ENCODE measurements at regions not wholly inside any gene's neighbourhood (a gene's known extent, or its start where the extent isn't known, plus 50 kb on each side); places are given as distances from the start of the nearest gene placed in this dataset.
"Not testable (repeated sequence)": the region's sequence is repeated elsewhere in the genome, so short reads cannot be mapped to it uniquely, and the experiment has no call there.

DNA sequence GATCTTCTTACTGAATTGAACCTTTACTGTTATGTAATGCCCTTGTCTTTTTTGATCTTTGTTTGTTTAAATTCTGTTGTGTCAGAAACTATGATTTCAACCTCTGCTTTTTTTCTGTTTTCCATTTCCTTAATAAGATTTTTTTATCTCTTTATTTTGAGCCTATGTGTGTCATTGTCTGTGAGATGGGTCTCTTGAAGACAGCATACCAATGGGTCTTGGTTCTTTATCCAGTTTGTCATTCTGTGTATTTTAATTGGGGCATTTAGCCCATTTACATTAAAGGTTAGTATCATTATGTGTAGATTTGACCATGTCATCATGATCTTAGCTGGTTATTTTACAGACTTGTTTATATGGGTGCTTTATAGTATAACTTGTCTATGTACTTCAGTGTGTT is 1803.3 kb downstream of the SLITRK5 start:
- no peak for DNase-seq (ENCODE audit: low spot score)

DNA sequence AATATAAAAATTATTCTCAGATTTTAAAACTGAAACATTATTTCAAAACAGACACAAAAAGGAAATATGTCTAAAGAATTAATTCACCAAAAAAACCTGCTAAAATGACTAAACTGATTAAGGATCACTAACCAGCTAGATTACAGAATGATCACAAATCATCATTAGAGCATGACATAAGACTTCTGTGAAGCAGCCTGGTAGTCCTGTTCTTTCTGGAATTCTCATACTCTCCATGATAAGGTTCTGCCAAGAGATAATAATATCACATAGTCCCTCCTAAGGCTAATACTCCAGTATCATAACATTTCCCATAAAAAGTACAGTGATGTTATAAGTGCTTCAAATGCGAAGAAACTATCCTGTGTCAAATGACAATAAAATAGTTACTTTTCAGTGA is 1814.9 kb downstream of the SLITRK5 start:
- no peak for DNase-seq (ENCODE audit: low spot score)

DNA sequence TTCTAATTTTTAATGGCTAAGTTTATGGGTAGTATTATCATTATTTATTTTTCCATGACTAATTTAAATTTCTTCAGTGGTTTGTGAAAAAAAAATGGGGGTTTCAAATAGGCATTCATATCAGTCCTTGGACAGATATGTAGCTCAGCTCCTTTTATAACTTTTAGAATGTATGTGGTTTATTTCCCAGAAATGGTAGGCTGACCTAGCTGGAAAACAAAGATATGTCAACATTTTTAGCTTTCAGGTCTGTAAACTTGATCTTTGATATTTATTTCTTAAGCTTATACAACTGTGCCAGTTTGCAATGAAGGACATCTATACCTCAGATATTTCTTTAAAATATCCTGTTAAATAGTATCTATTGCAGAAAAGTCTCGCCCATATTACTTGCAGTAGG is 1815.5 kb downstream of the SLITRK5 start:
- DNase-seq (ENCODE audit: low spot score) = no peak

DNA sequence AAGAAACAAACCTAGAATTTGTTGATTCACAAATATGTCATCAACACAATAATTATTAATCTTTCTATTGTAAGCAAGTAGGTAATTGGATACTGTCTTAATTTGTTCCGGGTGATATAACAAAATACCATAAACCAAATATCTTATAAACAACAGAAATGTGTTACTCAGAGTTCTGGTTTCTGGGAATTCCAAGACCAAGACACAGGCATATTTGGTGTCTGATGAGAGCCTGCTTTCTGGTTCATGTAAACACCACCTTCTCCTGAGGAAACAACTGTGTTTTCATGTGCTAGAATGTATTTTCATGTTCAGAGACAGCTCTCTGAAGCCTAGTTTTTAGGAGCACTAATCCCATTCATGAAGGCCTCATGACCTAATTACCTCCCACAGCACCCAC is 1819.5 kb downstream of the SLITRK5 start:
- DNase-seq (ENCODE audit: low spot score) = no peak

DNA sequence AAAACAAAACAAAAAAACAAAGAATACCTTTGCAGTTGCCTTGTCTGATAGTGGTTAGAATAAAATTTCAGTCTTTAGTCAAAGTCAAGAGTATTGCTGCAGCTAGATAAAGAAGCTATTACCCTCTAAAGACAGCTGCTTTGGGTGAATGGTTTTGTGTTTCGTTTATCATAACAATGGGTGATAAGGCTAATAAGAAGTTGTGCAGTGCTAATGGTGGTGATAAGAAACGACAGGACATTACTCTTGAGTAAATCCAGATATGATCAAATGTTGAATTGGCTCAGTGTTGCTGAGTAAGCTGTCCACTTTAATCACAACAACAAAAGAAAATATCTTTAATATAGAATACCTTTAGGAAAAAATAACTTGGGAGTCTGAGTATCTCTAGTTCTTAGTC is 1825.3 kb downstream of the SLITRK5 start:
- DNase-seq (ENCODE audit: low spot score) = no peak

DNA sequence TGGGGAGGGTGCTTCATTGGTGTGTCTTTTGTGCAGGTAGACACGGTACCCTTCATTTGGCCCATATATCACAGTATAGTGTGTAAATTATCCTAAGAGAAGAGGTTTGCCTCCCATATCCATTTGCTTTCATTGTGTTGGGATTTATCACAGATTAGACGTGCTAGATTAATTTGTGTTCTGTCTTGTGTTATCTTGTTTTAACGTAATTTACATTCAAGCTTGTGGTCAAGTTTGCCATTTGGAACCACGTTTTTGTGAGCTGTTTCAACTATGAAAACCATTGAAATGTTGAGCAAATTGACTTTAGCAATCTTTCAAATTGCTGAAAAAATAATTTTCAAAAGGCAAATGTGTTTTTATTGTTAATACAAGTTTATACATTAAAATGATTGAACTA is 1826.5 kb downstream of the SLITRK5 start:
- DNase-seq (ENCODE audit: low spot score) = no peak

DNA sequence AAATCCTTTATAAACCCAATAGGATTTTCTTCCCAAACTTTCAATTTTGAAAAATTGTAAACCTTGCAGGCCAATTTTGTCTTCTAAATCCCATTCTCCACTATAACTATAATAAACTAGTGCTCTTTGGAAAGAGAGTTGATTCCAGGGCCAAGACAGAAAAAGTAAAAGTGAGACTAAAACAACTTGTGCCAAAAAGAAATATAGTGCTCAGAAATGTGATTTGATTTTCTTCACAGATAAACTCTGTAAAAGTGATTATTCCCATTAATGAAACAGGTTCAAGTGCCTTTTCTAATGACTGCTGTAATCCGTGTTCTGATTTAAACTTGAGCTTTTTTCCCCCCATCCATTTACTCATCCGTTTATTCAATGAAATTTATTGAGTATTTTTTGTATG is 1831.1 kb downstream of the SLITRK5 start:
- DNase-seq (ENCODE audit: low spot score) = no peak

DNA sequence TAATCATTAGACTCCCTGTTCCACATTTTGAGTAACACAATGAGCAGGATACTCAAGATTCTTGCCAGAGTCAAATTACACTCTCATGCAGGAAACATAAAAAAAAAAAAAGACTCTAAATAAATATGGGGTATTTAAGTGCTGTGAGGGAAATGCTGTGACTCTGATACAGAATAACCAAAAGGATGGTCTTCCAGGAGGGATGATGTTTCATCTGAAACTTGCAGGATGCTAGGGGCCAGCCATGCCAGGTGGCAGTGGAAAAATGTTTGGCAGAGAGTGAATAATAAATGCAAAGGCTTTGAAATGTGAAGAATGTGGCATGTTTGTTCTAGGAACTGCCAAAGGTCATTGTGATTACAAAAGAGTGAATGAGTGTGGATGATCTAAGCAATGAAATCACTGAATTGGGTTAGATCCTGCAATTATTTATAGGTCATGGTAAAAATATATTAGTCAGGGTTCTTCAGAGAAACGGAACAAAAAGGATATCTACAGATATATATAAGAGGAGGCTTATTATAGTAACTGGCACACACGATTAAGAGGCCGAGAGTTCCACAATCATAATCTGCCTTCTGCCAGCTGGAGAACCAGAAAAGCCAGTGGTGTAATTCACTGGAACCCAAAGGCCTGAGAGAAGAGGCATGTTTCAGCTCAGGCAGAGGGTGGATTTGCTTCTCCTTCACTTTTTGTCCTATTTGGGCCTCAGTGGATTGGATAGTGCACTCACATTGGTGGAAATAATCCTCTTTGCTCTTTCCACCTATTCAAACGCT is 1832.8 kb upstream of the MIR17HG start:
- no peak for DNase-seq (ENCODE audit: low spot score)

DNA sequence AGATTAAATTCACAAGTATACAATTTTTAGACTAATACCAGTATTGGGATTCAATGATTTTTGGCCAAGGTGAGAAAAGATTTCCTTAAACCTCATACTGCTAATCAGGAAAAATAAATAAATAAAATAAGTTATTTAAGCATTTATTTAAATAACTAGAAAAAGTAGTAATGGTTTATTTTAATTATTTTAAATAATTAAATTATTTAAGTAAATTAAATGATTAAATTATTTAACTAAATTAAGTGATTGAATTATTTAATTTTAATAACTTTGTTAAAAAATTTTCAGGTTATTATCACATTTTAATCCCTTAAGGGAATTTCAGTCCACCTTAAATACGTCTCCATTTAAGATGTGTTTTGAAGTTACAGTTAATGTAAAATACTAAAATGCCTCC is 1831.5 kb upstream of the MIR17HG start:
- DNase-seq (ENCODE audit: low spot score) = no peak

DNA sequence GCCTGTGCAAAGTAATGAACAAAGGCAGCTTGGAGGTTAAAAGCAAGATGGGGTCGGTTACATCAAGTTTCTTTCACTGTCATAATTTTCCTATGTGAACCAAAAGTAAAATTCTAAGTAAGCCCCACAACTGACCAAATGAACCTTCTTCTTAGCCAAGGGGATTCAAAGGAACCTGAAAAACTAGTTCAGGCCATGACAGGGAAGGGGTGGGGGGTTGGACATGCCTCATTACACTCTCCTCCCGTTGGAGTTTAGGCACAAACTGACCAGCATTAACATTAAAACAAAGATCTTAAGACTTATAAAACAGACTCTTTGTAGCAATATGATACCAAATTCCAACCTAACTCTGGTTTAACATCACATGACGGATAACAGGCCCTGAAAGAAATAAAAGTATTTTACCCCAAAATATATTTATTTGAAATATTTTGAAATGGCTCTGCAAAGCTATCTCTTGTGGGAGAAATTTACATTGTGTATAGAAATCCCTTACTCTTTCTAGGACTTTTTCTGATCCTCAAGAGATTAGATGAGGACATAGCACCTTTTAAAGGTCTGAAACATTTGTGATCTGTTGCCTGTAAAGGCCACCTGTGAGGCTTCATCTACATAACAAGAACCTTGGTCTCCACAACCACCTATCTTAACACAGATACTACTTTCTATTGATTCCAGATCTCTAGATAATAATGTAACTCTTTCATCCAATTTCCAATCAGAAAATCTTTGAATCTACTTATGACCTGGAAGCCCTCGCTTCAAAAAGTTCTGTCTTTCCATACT is 1829.0 kb upstream of the MIR17HG start:
- DNase-seq (ENCODE audit: low spot score) = no peak

DNA sequence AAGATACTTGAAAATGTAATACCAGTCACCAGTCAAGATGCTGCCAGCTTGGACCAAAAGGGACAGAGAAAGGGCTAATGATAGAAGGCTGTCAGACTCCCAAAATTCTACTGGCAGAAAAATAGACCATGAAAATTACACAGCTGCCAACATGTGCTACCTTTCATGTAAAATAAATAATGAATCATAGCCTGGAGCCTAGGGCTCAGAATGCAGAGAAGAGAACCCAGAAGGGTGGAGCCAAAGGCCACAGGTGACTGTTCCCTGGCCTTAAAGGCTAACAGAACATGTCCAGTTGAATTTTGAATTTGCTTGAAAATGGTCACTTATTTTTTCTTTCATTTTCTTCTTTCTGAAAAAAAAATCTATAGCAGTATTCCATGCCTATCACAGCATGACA is 1827.0 kb upstream of the MIR17HG start:
- no peak for DNase-seq (ENCODE audit: low spot score)

DNA sequence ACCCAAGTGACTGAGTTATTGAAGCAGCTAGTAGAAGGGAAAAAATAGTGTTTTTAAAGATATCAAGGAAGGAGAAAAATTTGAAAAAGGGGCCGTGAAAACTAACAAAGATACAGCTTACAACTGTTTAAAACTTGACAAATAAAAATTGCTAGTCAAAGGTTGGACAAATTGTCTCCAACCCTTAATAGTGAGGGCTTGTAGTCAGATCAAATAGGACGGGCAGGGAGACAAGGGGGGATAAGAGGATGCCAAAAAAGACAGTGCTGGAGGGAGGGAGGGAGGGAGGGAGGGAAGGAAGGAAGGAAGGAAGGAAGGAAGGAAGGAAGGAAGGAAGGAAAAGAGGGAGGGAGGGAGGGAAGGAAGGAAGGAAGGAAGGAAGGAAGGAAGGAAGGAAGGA is 1825.8 kb upstream of the MIR17HG start:
- DNase-seq (ENCODE audit: low spot score) = not testable (repeated sequence)

DNA sequence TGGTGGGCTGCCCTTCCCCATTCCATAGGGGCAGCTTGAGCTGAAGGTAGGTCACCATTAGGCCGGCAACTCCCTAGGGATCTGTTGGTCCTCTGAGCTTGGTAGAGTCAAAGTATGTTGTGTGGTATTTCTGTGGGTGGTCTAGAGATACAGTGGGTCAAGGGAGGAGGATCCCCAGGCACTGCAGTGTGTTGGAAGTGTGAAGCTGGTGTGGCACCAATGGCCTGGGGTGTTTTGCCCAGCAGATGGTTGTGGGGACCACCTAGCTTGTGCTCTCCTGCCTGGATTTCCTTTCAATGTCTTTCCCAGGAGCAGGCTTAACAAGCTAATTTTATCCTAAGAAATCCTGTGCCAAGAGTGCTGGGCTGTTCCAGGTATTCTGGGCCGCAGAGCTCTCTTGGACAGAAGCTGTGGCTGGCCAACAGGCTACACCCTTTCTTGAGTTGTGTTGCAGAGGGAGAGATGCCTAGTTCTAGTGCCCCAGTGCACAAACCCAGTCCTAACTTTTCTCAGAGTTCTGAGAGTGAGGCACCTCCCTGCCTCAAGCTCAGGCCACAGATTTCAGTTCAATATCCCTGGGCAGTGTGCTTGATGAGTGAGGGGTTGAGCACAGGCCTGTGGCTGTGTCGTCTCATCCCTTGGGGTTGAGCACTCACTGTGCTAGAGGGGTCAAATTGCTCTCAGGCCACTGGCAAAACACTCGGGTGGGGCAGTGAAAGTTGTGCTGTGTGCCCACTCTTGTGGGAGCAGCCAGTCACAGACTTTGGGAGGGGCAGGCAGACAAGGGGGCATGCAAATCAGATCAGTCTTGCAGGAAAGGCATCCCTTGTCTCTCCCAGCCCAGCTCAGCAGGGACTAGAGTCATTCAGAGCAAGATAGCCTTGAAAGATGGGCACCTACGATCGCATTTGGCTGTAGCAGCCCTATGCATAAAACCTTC is 1806.1 kb upstream of the MIR17HG start:
- DNase-seq (ENCODE audit: low spot score) = no peak

DNA sequence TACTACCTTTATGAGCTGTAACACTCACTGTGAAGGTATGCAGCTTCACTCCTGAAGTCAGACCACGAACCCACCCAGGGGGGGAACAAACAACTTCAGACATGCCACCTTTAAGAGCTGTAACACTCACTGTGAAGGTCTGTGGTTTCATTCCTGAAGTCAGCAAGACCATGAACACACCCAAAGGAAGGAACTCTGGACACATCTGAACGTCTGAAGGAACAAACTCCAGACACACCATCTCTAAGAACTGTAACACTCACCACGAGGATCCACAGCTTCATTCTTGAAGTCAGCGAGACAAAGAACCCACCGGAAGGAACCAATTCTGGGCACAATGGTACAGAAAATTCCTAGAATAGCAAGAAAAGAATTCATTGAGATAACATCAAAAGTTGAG is 1796.5 kb upstream of the MIR17HG start:
- DNase-seq (ENCODE audit: low spot score) = no peak

DNA sequence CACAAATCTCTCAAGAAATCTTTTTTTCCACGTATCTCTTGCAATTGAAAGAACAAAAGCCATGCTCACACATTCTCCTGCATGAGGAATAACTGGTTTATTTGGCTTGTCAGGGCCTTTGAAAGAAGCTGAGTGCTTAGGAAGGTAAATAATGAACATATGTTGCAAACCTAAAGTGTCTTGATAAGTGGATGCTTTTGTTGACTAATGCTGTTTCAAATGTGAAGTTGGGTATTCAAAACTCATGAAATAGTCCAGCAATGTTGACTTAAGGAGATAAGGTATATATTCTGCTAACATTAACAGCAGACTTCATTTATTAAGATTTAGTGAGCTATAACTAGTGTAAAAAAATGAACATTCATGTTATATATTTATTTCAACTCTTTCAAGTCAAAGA is 1792.7 kb upstream of the MIR17HG start:
- DNase-seq (ENCODE audit: low spot score) = no peak

DNA sequence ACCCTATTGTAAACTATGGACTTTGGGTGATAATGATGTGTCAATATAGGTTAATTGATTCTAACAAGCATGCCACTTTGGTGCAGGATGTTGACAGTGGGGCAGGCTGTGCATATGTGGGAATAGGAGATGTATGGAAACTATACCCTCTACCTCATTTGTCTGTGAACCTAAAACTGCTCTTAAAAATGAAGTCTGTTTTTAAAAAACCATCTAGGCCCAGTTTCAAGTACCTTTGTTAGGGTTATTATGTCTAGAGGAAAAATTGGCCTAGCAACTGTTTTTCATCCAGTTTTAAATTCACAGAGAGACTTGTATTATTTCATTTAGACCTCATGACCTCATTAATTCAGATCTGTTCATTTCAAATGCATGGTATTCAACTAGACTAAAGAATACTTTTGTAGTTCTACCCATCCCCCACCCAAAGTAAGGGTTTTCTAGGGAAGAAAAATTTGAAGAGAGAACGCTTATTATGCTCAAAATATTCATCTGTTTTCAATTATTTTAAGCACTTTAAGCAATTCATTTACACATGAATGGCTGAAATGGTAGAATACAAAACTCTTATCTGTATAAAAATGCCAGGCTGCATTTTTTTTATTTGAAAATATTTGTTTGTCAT is 1781.9 kb upstream of the MIR17HG start:
- DNase-seq (ENCODE audit: low spot score) = no peak

DNA sequence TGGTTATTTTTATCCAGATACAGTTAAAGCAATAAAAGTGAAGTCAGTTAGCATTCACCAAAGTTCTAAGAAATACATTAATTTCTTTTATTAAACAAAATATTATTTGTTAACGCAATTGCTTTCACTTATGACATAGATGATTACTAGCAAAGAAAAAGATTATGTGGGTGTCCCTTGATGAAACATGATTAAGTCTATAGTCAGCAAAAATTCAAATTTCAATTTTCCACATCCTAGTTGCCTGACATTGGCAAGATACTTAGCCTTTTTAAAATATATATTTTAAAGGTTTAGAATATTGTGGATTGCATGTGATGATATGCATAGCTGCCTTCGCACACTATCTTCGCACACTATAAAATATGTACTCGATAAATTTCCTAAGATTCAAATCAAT is 1780.5 kb upstream of the MIR17HG start:
- DNase-seq (ENCODE audit: low spot score) = no peak

DNA sequence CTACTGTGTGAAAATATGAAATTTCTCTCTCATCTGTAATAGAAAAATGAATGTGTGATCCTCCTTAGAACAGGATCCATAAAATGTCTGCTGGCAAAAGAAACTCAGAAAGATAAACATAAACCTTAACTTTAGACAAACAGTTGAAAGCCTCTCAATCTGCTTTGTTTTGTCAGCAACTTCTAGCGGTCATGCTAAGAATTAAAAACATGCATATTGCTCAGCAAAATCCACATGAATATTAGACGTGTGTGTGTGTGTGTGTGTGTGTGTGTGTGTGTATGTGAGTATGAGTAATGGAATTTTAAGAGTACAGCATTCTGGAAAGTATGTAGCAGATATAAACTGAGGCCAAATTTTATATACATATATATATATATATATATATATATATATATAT is 1779.2 kb upstream of the MIR17HG start:
- DNase-seq (ENCODE audit: low spot score) = no peak

DNA sequence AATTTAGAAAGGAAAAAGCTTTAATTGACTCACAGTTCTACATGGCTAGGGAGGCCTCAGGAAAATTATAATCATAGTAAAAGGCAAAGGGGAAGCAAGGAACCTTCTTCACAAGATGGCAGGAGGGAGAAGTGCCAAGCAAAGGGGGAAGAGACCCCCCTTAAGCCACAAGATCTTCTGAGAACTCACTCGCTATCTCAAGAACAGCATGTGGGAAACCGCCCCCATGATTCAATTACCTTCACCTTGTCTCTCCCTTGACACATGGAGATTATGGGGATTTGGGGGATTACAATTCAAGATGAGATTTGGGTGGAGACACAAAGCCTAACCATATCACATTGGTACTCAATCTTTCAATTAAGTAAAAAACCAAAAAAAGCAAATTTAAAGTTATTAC is 1778.7 kb upstream of the MIR17HG start:
- DNase-seq (ENCODE audit: low spot score) = no peak

DNA sequence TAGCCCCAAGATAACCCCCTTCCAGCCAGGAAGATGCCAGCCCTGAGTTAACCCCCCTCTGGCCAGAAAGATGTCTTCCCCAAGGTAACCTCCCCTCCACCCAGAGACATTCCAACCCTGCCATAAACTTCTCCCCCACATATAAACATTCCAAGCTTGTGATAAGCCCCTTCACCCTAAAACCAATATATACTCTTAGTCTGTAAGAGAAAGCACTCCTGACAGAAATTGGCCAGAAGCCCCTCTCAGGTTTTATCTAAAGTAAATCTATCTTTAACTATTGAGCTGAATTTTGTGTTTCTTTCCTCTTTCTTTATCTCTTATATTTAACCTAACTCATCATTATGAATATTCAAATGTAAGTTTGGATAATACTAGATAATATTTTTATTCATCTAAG is 1775.8 kb upstream of the MIR17HG start:
- DNase-seq (ENCODE audit: low spot score) = no peak

DNA sequence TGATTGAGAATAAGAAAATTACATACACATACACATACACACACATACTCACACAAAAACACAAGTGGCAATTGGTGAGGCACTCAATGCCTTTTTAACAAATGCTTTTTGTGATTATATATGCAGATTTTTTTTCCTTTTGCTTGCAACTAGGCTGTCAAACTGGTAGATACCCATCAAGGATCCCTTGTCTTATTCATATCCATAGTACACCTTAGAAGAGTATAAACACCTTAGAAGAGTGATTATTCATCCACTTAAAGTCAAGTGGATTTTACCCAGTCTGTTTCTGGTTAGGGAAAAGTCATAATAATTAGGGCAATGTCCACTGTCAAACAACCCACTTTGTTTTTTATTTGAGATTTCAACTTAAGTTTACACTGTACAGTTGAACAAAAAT is 1773.4 kb upstream of the MIR17HG start:
- no peak for DNase-seq (ENCODE audit: low spot score)

DNA sequence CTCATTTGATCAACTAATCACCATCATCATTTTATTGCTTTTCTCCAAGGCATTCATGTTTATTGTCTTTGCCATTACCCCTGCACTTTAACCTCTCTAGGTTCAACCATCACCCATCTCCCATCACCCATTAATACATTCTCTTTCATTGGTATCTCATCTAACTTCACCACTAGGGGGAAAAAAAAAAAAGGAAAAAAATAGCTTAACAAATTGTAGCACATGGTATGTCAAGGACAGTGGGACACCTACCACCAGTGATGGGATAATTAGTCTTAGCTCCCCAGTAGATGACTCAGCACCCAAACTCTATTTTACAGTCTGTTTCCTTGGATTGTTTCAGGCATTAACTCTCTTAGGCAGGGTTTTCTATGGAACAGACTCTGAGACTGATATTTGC is 1770.2 kb upstream of the MIR17HG start:
- no peak for DNase-seq (ENCODE audit: low spot score)

Data from activated CD4-positive, alpha-beta T cell treated with anti-CD3 and anti-CD28 coated beads, Interleukin-2, Interleukin-4, amounts not matched to agents 100 ng/mL and 50 ng/mL, durations not matched to agents 16 hours and 8 hours (primary cell).